Memory B cell (primary cell): ENCODE measurements at regions not wholly inside any gene's neighbourhood (a gene's known extent, or its start where the extent isn't known, plus 50 kb on each side); places are given as distances from the start of the nearest gene placed in this dataset.

Source experiments
- ATAC-seq: fragments of 150-1000 bp; cut with Tn5 transposase; 2 replicates; pipeline ENCODE4 v1.10.0; 2021; ENCODE audit warnings: low read depth, mild to moderate bottlenecking, moderate library complexity
- DNase-seq, 2 donors: peaks; one replicate each; pipeline ENCODE4 v3.0.0; 2022; ENCODE audit warnings: low spot score in 2 of 2
- H3K27ac Mint-ChIP-seq: one replicate; pipeline ENCODE4 v1.8.0; 2022; ENCODE audit warnings: mild to moderate bottlenecking, moderate library complexity, mixed read lengths
- H3K27me3 Mint-ChIP-seq: one replicate; pipeline ENCODE4 v1.8.0; 2022; ENCODE audit warnings: mixed read lengths
- H3K36me3 Mint-ChIP-seq: one replicate; pipeline ENCODE4 v1.8.0; 2022; ENCODE audit warnings: mild to moderate bottlenecking, mixed read lengths
- H3K4me1 Mint-ChIP-seq: one replicate; pipeline ENCODE4 v1.8.0; 2022; ENCODE audit warnings: mixed read lengths
- H3K4me3 Mint-ChIP-seq: one replicate; pipeline ENCODE4 v1.8.0; 2022; ENCODE audit warnings: mild to moderate bottlenecking, moderate library complexity, mixed read lengths
- H3K9me3 Mint-ChIP-seq: one replicate; pipeline ENCODE4 v1.8.0; 2022; ENCODE audit warnings: mixed read lengths

GRCh38 chr6:100944644-100945043, 63.5 kb upstream of the ASCC3 start:
- DNase-seq (no peak), ATAC-seq (no peak)
- Mint-ChIP-seq H3K27ac (no peak overlapping the region), H3K36me3 (no peaks in the 10 kb centered on the region), H3K4me3 (no peak overlapping the region), H3K4me1 (no peaks in the 10 kb centered on the region), H3K27me3 (peaks cover 3% of the 10 kb centered on the region), H3K9me3 (peaks cover 12% of the 10 kb centered on the region)

GRCh38 chr6:100946021-100946540, 65.0 kb upstream of the ASCC3 start:
- DNase-seq = no peak
- no peak overlapping the region for H3K27ac Mint-ChIP-seq
- no peaks in the 10 kb centered on the region for H3K4me1 Mint-ChIP-seq
- H3K27me3 Mint-ChIP-seq = peaks cover 3% of the 10 kb centered on the region
- H3K9me3 Mint-ChIP-seq = peaks cover 8% of the 10 kb centered on the region
- H3K36me3 Mint-ChIP-seq = no peaks in the 10 kb centered on the region
- no peak overlapping the region for H3K4me3 Mint-ChIP-seq
- no peak for ATAC-seq

DNA sequence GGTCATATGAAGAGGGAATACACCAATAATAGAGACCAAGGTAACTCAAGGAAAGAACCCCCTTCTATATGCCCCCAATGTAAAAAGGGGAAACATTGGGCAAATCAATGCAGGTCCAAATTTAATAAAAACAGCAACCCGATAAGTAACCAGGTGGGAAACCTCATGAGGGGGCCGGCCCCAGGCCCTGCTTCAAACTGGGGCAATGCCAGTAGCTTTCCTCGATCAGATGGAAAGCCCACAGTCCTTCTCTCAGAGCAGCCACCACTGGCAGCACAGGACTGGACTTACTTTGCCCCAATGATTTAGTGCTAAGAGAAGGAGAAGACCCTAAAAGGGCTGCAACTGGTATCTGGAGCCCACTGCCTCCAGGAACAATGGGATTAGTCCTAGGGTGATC, 65.6 kb upstream of the ASCC3 start:
- H3K27ac Mint-ChIP-seq = no peak overlapping the region
- peaks cover 8% of the 10 kb centered on the region for H3K9me3 Mint-ChIP-seq
- peaks cover 3% of the 10 kb centered on the region for H3K27me3 Mint-ChIP-seq
- ATAC-seq = no peak
- H3K36me3 Mint-ChIP-seq = no peaks in the 10 kb centered on the region
- H3K4me1 Mint-ChIP-seq = no peaks in the 10 kb centered on the region
- H3K4me3 Mint-ChIP-seq = no peak overlapping the region
- no peak for DNase-seq

GRCh38 chr6:100948381-100949133, 67.4 kb upstream of the ASCC3 start:
- Mint-ChIP-seq H3K27me3 (peaks cover 3% of the 10 kb centered on the region), H3K36me3 (no peaks in the 10 kb centered on the region), H3K9me3 (peaks cover 8% of the 10 kb centered on the region), H3K4me1 (no peaks in the 10 kb centered on the region), H3K4me3 (no peak overlapping the region), H3K27ac (no peak overlapping the region)
- ATAC-seq (no peak), DNase-seq (no peak)

GRCh38 chr6:100952006-100952405, 70.9 kb upstream of the ASCC3 start:
- H3K4me1 Mint-ChIP-seq = no peaks in the 10 kb centered on the region
- H3K9me3 Mint-ChIP-seq = peaks cover 8% of the 10 kb centered on the region
- no peak overlapping the region for H3K27ac Mint-ChIP-seq
- H3K27me3 Mint-ChIP-seq = no peaks in the 10 kb centered on the region
- DNase-seq (no peak), ATAC-seq (no peak)
- no peak overlapping the region for H3K4me3 Mint-ChIP-seq
- H3K36me3 Mint-ChIP-seq = no peaks in the 10 kb centered on the region

GRCh38 chr6:100959280-100959679, 78.2 kb upstream of the ASCC3 start:
- DNase-seq (no peak), ATAC-seq (no peak)
- Mint-ChIP-seq H3K4me1 (no peaks in the 10 kb centered on the region), H3K27me3 (no peaks in the 10 kb centered on the region), H3K4me3 (no peak overlapping the region), H3K36me3 (no peaks in the 10 kb centered on the region), H3K27ac (no peak overlapping the region), H3K9me3 (no peaks in the 10 kb centered on the region)

DNA sequence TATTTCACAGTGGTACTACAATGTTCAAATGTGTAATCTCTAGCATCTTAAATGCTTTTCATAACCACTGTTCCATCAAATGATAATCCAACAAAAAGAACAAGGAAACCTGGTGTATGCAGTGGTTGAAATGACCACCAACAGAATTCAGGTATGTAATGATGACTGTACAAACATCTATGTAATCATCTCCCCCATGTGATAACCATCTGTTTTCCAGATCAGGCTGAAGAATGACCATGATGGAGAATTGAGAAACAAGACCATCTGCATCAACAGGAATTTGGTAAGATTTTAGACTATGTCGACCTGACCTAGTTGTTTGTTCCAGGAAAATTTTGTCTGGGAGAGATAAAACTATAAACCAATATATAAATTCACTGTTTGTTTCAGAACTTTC, 81.3 kb upstream of the ASCC3 start:
- Mint-ChIP-seq H3K27ac (no peak overlapping the region), H3K4me1 (no peaks in the 10 kb centered on the region), H3K36me3 (no peaks in the 10 kb centered on the region), H3K4me3 (no peak overlapping the region), H3K9me3 (no peaks in the 10 kb centered on the region), H3K27me3 (peaks cover 1% of the 10 kb centered on the region)
- DNase-seq (no peak), ATAC-seq (no peak)

DNA sequence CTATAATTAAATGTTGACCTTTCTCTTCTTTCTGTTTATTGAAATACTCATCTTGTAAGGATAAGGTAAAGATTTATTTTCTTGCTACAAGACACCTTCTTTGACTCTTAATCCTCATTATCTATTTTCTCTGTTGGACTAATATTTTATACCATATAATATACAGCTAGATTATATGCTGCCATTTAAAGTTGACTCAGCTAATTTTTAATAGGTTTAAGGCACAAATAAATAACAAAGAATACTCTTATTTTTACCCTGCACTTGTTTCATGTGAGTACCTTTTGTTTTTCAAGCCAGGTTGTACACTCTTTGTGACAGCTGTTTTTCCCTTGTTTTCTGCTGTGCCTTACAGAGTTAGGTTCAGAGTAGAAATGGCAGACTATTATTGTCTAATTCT, 83.9 kb upstream of the ASCC3 start:
- H3K9me3 Mint-ChIP-seq = no peaks in the 10 kb centered on the region
- DNase-seq = no peak
- no peak for ATAC-seq
- H3K4me1 Mint-ChIP-seq = no peaks in the 10 kb centered on the region
- H3K4me3 Mint-ChIP-seq = no peak overlapping the region
- no peaks in the 10 kb centered on the region for H3K36me3 Mint-ChIP-seq
- H3K27ac Mint-ChIP-seq = no peak overlapping the region
- peaks cover 5% of the 10 kb centered on the region for H3K27me3 Mint-ChIP-seq

DNA sequence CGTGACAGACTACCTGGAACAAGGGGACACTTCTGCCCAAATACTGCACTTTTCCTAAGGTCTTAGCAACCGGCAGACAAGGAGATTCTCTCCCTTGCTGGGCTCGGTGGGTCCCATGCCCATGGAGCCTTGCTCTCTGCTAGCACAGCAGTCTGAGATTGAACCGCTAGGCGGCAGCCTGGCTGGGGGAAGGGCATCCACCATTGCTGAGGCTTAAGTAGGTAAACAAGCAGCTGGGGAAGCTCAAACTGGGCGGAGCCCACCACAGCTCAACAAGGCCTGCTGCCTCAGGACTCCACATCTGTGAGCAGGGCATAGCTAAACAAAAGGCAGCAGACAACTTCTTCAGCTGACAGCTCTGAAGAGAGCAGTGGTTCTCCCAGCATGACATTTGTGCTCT, 87.8 kb upstream of the ASCC3 start:
- H3K27me3 Mint-ChIP-seq = peaks cover 6% of the 10 kb centered on the region
- DNase-seq = no peak
- H3K9me3 Mint-ChIP-seq = peaks cover 1% of the 10 kb centered on the region
- H3K36me3 Mint-ChIP-seq = no peaks in the 10 kb centered on the region
- H3K27ac Mint-ChIP-seq = no peak overlapping the region
- no peak for ATAC-seq
- H3K4me3 Mint-ChIP-seq = no peak overlapping the region
- no peaks in the 10 kb centered on the region for H3K4me1 Mint-ChIP-seq

GRCh38 chr6:100979267-100979666, 98.1 kb upstream of the ASCC3 start:
- DNase-seq (no peak), ATAC-seq (no peak)
- Mint-ChIP-seq H3K4me3 (no peak overlapping the region), H3K9me3 (no peaks in the 10 kb centered on the region), H3K36me3 (peaks cover 1% of the 10 kb centered on the region), H3K27me3 (no peaks in the 10 kb centered on the region), H3K4me1 (no peaks in the 10 kb centered on the region), H3K27ac (no peak overlapping the region)

- Mint-ChIP-seq H3K27ac (no peak overlapping the region), H3K4me1 (no peaks in the 10 kb centered on the region), H3K36me3 (peaks cover 1% of the 10 kb centered on the region), H3K4me3 (no peak overlapping the region), H3K9me3 (no peaks in the 10 kb centered on the region), H3K27me3 (no peaks in the 10 kb centered on the region)
- DNase-seq = no peak
- no peak for ATAC-seq
These were observed 99.8 kb upstream of the ASCC3 start for GRCh38 chr6:100980949-100981348.

- Mint-ChIP-seq H3K36me3 (peaks cover 1% of the 10 kb centered on the region), H3K27ac (no peak overlapping the region), H3K4me1 (no peaks in the 10 kb centered on the region), H3K27me3 (no peaks in the 10 kb centered on the region), H3K4me3 (no peak overlapping the region), H3K9me3 (peaks cover under 1% of the 10 kb centered on the region)
- ATAC-seq (no peak), DNase-seq (no peak)
These were observed 105.8 kb upstream of the ASCC3 start for GRCh38 chr6:100986921-100987320.

DNA sequence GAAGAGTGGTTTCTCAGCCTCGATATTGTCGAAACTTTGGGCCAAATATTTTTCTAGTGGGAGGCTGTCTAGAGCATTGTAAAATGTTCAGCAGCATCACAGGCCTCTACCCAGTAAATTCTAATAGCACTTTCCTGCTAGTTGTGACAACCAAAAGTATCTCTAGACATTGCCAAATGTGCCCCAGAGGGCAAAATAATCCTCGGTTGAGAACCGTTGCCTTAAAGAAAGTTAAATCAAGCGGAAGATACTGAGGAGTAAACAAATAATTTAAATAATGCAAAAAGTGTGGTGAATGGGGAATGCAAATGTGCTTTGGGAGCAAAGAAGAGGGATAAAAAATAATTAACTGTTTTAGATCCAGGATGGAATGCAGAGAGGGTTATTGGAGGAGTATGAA, 106.4 kb upstream of the ASCC3 start:
- no peaks in the 10 kb centered on the region for H3K27me3 Mint-ChIP-seq

DNA sequence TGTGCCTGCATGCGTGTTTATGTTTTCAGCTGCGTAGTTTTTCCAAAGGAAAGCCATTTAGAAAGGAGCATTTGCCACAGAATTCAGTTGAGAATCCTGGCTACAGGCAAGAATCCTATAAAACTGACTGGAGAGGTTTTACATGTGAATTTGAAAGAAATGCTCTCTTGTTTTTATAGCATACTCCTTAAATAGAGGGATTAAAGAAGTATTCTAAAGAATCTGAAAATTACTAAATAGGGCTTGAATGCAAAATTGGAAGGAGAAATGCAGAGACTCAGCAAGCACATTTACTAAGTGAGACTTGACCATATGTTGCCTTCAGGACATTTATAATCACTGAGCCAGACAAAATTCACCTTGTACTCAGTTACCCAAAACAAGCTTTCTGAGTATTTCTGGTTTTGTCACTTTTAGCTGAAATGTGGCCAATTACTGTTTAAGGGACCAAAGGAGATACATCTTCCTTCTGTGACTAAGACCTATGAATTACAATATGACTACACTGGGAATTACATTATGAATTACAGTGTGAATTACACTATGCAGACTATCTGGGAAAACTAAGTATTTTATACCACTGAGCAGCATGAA, 107.4 kb upstream of the ASCC3 start:
- no peak for DNase-seq
- Mint-ChIP-seq H3K27me3 (no peaks in the 10 kb centered on the region), H3K9me3 (peaks cover 2% of the 10 kb centered on the region), H3K36me3 (no peaks in the 10 kb centered on the region), H3K27ac (no peak overlapping the region), H3K4me3 (no peak overlapping the region), H3K4me1 (no peaks in the 10 kb centered on the region)
- no peak for ATAC-seq

More for the DNA sequence above, 106.4 kb upstream of the ASCC3 start:
- ATAC-seq = no peak
- Mint-ChIP-seq H3K36me3 (peaks cover 1% of the 10 kb centered on the region), H3K4me1 (no peaks in the 10 kb centered on the region), H3K9me3 (peaks cover 2% of the 10 kb centered on the region), H3K4me3 (no peak overlapping the region), H3K27ac (no peak overlapping the region)
- no peak for DNase-seq

DNA sequence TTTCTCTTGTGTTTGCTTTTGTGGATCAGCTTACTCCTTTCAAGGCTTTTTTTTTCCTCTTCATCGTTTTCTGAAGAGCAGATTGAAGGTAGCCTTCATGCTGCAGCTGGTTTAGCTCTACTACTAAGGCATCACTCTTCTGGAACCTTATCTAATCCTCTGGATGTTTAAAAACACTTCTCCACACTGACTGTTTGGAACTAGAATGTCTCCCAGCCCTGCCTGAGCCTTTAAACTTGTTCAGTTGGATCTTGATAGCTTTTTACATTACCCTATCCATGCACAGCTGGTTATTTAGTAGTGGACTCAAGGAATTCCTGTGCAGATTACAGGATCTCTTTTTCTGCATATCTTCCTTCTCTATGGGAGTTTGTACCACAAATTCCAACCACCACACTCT, 108.9 kb upstream of the ASCC3 start:
- DNase-seq (no peak), ATAC-seq (no peak)
- Mint-ChIP-seq H3K4me3 (no peak overlapping the region), H3K36me3 (no peaks in the 10 kb centered on the region), H3K9me3 (peaks cover 2% of the 10 kb centered on the region), H3K4me1 (no peaks in the 10 kb centered on the region), H3K27me3 (no peaks in the 10 kb centered on the region), H3K27ac (no peak overlapping the region)
